COR-L47 (cell line): ENCODE measurements at regions not wholly inside any gene's neighbourhood (a gene's known extent, or its start where the extent isn't known, plus 50 kb on each side); places are given as distances from the start of the nearest gene placed in this dataset.

Experiments used
- DNase-seq: peaks from one replicate; lab custom pipeline; 2025; lab: John Stamatoyannopoulos, UW

DNA sequence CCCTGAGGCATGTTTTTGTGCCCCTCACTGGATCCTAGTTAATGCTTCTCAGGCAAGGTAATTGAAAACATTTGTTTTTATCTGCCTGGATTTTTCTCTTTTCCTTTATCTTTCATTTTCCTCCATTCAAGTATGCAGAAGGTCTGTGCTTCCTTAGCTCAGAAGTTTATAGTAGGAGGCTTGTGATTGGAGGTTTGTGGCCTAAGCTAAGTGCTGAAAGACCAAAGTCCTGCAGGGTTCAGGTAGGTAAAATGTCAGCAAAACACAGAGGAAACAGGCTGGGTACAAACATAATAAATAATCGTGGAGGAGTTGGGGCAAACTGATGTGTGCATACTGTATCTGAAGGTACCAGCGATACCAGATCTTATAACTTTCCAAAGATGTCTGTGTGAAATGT lies 230.9 kb upstream of the KLF4 start:
- DNase-seq = no peak

DNA sequence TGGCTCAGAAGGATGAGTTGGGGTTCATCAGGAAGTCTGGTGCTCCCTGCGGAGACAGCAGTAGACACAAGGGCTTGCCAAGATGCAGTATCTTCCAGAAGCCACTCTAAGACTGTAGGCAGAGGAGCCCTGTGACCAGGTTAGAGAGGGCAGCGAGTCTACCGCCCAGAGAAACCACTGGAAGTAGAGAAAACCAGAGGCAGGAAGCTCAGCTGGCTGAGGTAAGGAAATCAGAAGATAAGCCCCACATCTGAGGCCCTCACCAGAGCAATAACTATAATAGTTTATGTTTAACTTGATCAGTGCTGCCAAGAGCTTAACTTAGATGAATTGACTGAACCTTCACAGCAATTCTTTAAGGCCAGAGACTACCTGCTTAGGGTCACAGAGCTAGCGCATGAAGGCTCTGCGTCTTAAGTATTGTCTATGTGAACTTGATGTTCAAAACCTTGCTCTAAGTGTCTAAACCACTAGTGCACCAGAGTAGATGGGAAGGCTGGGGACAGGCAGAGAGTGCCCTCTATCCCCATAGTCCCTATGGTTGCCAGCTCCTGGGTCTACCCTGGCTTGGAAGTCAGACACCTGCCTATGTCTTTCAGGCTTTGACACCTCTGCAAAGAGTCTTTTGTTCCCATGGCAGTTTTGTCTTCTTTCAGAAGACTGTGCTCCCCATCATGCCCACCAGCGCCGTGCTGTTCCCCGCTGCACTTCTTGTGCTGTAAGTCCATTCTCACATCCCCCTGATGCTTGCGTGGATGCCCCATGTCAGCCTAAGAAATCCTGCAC lies 228.2 kb upstream of the KLF4 start:
- DNase-seq = no peak

DNA sequence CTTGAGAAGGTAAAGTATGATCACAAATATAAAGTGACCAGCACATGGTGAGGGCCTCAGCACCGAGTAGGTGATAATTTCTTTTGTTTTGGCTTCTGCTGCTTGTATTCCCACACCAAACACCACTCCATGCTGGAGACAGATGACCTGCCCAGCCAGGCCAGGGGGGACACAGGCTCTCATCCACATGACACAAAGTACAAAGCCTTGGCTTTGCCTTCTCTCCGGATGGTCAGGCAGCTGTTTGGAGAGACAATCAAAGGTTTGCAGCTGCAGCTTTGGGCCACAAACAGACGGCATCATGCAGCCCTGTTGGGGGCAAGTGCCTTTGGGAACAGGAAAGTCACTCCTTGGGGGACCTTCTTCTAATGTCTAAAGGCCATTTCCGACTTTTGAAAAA lies 226.2 kb upstream of the KLF4 start:
- DNase-seq = no peak

DNA sequence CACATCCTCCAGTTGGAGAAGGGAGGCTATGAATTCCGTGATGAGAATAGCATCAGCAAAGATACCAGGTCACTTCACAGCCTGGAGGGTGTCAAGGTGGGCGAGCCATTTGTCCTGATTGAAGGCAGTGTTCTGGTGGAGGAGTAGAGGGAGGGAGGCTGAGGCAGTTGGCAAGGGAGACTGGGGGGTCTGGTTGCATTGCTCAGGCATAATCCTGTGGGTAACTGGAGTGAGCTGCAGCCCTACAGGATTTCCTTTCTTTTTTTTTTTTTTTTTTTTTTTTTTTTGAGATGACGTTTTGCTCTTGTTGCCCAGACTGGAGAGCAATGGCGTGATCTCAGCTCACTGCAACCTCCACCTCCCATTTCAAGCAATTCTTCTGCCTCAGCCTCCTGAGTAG lies 223.9 kb upstream of the KLF4 start:
- no peak for DNase-seq

DNA sequence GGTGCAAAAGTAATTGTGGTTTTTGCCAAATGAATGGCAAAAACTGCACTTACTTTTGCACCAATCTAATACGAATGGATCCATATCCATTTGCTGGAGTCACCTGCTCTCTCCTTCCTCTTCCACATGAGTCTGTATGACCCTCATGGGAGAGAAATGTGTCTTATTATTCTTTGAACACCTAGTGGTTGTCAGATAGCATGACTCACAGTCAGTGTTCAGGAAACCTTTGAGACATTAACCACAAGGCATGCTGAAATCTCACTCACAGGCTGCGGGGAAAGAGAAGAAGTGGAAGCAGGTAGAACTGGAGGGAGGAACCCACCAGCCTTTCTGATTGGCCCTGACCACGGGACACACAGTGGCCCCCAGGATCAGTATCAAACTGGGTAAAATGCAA lies 222.8 kb upstream of the KLF4 start:
- DNase-seq = no peak

DNA sequence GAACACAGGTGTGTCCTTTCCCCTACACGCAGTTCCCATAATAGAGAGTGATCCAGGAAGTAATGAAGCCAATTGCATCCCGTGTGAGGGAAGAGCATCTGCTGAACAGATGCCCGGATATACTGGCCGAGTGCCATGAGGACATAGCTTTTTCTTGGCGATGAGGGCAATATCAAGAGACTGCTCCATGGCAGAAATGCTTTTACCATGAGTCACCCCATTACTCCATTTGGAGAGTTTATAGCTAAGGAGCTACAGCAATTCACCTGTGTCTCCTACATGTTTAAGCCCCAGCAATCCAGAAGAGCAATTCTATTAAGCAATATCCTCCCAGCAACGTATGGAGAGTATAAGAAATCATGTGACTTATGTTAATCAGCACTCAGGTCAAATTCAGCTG lies 222.0 kb upstream of the KLF4 start:
- DNase-seq = no peak

DNA sequence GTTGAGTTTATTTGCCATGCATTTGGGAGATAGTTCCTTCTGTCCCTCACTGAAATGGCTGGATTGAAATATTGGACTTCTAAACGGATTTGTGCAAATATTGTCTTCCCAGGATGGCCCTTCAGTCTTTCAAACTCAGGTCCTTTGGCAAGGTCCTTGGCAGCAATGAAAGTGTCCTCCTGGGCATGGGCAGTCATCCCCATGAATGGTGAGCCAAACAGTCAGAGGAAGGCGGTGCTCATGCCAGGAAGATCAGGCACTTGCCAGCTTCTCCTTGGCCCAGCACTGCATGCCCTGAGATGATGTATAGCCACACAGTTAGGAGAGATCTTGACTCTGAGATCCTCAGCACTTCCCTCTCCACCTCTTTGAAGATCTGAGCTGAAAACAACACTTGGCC lies 221.4 kb upstream of the KLF4 start:
- DNase-seq = no peak

DNA sequence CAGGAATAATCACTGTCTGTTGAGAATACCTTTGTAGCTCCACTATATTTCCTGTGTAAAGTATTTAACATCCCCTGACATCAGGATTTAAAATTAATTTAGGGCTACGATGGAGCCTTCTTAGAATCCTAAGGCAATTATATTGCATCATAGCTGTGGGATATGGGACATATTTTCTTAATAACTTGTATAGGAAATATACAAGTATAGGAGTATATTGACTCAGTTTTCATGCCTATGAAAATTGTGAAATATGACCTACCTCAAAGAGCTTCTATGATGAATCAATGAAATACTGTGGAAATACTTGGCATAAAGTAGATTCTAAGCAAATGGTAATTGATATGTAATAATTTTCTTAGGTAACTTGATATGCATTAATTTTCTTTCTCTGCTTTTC lies 221.0 kb upstream of the KLF4 start:
- no peak for DNase-seq

DNA sequence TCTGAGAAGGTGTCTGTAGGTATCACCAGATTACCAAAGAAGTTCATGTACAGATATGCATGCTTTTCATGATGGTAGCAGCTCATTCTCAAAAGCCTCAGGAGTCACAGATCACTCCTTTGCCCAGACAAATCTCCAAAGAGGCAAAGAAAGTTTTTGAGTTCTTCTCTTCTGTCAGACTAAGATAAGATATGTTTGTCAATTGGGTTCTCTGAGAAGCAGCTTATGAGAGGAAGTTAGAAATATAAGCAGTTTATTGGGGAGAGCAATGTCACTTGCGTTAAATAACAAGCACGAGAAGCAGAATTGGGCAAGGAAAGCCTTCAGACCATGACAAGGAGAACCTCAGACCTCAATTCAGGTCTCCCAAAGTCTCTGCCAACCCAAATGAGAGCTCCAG lies 219.2 kb upstream of the KLF4 start:
- DNase-seq = no peak

DNA sequence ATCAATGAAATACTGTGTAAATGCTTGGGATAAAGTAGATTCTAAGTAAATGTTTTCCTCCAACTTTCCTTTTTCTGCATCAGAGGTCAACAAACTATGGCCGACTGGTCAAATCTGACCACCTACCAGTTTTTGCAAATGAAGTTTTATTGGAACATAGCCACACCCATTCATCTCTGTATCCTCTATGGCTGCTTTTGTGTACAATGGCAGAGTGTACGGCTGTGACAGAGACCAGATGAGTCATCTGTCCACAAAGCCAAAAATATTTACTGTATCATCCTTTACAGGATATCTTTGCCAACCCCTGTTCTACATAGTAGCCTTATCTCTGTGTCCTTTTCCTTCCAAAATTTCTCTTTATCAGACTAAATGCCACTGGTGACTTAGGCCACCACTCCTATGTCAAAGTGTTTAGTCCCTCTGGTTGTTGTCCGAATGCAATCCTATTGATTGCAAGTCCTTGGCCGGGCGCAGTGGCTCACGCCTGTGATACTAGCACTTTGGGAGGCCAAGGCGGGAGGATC lies 218.4 kb upstream of the KLF4 start:
- no peak for DNase-seq

DNA sequence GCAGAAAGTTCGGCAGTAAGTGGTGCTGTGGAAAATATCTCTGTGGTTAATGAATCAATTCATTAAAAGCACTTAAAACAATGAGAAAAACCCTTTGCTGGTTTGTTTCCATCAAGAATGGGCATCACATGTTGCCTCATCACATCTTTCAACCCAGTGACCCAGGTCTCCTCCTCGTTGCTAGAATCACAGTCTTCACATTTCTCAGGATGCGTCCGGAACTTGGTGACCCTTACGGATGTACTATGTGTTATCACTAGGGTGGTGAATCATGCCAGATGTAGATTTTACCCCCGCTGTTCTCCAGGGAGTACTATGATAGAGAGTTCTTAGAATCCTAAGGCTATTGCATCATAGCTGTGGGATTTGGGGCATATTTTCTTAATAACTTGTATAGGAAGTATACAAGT lies 217.9 kb upstream of the KLF4 start:
- DNase-seq = no peak

DNA sequence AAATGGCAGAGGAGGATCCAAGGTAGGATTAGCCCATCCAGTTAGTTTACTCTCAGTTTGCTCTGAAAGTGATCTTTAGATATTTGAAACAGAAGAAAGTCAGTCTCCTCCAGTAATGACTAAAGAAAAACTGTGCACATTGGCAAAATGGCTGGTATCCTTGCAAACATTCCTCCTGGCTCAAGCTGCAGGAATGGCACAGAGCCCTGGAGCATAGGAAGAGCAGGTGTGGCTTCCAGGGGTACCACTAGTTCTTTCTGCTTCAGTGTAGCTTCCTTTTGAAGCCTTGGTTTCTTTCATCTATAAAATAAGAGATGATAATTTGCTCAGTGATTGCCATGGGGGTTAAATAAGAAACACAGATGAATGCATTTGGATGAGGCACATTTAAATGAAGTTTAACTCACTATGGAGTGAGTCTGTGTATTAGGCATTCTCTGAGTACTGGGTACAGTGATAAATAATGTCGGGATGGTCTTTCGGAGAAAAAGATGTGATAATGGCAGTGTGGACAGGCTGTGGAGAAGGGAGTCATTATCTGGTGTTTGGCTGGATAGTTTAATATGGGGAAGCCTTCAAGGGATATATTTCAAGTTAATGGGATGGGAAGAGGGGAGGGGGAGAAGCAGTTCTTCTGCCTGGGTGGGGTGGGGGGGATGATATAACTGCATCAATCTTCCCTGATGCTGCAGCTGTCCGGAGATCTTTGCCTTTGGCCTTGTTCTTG lies 217.3 kb upstream of the KLF4 start:
- DNase-seq = no peak

DNA sequence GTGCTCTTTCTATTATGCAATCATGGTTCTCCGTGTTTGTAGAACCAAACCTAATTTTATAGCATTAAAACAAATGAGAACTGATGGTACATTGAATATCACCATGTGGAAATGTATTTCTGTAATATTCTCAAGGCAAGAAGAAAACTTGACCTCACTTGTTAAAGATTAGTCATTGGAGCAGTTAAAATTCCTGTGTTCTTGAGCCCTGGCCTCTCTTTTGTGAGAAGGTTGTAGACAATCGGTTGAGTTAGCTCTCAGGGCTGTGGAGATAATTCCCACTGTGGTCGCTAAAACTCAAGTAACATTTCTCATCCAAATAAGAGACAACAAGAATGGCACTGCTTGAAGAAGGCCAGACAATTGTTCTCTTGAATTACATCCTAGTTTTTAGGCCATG lies 216.0 kb upstream of the KLF4 start:
- DNase-seq = no peak

DNA sequence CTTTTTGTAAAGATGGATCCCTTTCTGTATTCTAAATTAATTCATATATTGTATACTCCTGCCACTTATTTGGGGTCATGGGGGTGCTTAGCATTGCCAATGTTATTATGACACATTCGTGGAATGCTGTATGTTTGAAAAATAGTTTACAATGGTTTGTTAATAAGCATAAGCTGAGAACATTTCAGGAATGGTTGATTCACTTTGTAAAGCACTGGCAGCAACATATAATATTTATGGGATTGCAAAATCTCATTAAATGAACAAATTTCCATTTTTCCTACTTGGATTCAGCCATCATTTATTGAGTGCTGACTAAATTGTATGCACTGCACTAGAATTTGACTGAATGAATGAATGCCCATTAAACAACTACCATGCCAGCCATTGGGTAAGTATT lies 215.2 kb upstream of the KLF4 start:
- no peak for DNase-seq

DNA sequence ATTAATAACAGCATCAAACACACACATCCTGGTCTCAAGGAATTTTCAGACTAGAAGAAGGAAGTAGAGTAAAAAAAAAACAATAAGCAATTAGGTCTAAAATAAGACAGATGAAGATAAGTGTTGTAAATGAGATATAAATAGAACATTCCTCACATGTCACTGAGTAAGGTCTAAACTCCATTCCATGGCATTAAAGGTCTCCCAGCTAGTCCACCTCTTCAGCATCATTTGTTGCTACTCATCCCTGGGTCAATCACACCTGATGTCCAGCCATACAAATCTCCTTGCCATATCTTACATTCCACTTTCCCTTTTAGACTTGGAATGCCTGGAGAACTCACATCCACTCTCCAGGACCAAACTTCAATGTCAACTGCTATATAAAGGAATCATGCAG lies 214.1 kb upstream of the KLF4 start:
- DNase-seq = no peak

DNA sequence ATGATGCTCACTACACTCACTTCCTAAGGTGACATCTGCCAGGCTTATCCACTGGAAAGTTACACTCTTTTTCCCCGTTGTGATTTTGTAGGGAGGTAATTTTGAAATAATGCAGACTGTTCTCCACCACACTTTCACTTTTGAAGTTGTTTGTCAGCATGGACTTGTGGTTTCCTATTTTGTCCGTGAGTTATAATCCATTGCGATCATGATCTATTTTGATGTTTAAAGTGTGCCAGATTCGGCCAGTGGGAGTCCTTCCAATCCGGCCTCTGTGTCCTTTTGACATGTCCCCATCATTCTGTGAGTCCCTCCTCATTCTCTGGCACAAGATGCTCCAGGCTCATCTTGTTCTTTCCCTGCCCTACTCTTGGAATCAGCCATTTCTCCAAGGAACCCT lies 211.3 kb upstream of the KLF4 start:
- DNase-seq = no peak

DNA sequence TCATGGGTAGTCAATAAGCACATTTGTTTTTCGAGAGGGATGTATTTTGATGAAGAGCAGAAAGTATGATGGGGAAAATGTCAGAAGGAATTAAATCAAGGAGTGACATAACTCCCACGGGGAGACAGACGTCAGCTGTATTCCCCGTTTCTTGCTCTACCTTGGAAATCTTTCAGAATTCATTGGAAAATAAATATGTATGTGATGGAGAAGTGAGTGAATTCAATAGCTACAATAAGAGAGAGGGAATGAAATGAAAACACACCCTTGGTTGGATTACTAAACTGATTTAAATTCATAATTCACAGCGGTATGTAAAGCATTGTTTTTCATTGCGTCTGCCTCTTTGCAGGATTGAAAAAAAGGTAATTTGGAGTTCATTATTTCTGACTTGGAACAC lies 209.7 kb upstream of the KLF4 start:
- no peak for DNase-seq

DNA sequence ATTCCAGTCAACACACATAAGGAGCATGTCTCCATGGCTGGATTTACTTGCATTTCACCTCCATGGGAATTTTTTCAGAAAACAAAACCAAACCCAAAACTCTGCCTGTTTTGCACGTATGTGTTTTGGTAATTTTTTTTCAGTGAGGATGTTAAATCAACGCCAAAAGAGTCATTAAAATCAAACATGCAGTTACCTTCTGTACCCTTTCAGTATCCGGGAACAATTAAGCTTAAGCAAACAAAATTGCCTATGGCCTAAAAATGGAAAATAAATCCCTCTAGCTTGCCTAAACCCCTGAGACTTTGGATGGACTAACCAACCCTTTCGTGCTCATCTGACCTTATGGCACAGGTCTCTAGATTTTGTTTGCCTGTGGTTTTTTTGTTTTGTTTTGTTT lies 209.2 kb upstream of the KLF4 start:
- peak; percentile 6 for DNase-seq

DNA sequence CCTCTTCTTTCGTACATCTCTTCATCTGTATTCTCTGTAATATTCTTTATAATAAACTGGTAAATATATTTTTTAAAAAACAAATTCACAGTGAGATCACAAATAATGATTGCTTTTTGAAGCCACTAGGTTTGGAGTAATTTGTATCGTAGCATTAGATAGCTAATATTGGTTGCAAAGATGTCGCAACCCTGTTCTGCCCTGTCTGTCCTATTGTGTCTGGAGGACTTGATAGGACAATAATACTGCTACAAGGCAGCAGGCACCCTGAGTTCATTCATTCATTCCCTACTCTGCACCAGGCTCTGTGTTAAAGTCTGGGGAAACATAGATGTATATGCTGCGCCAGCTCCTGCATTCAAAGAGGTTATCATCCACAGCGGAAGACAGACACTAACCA lies 206.7 kb upstream of the KLF4 start:
- no peak for DNase-seq

DNA sequence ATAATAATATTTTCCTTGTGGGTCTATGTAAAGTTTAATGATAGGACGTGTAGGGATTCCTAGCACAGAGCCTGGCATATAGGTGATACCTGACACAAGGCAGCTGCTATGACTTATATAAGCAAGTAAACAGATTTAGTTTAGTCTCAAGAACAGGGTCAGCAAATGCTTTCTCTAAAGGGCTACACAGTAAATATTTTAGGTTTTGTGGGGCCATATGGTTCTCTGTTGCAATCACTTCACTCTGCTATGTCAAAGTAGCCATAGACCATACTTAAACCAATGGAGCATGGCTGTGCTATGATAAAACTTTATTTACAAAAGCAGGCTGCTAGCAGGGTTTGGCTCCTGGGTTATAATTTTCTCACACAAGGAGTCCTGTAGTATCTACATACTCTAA lies 204.8 kb upstream of the KLF4 start:
- no peak for DNase-seq

DNA sequence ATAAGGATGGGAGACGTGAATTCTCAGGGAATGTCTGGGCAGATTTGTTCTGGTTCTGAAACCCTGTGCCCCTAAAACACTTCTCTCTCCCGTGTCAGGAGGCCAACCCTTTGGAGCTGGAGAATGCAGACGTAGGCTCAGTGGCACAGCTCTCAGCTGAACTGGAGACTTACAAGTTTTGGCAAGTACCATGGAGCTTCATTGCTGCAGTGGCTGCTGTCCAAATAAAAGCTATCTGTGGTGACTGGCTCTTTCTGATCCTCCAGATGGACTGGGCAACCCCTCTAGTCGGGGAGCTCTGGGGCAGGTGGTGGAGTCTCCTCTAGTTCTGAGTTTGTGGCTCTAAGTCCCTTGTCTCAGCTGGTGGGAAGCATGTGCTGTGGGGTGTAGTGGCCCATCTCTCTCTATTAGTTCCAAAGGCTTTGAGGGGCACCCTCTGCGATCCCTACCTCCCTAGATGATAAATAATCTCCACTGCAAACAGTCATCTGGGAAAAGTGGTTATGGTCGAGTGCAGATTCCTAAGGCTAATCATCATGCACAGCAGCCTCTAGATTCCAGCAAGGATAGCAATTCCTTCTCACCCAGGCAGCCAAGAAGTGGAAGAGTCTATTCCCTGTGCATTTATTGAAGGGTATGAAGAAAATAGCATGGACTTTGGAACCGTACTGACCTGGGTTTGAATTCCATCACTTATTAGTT lies 204.2 kb upstream of the KLF4 start:
- no peak for DNase-seq

DNA sequence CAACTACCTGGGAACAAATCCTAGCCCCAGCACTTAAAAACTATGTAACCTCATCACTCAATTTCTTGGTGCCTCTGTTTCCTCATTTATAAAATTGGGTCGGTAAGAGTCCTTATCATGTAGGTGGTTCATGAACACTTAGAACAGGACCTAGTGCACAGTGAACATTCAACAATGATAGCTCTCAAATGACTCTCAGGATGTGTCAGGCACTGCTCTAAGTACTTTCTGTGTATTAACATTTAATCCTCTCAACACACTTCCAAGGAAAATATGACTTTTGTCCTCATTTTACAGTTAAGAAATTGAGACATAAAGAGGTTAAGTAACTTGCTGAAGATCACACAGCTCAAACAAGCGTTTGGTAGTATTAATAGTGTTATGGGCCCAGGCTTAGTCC lies 202.1 kb upstream of the KLF4 start:
- DNase-seq = no peak

DNA sequence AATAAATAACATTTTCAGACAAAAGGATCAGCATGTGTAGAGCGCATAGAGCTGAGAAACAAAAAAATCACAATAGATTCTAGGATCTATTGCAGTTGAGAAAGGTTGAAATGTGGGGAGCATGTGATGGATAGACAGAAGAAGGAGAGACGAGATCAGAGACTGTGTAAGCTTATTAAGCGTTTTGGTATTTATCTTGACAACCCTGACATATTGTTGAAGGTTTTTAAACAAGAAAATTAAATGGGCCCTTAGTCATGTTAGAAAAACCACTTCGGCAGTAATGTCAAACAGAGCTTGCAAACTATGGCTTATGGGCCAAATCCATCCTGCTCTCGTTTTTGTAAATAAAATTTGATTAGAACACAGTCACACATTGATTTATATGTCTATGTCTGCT lies 200.5 kb upstream of the KLF4 start:
- no peak for DNase-seq
